Lung (tissue), 11 donors: ENCODE measurements at regions not wholly inside any gene's neighbourhood (a gene's known extent, or its start where the extent isn't known, plus 50 kb on each side); places are given as distances from the start of the nearest gene placed in this dataset.

ENCODE experiments used
- ATAC-seq: fragments of 200-7000 bp; cut with Tn5 transposase; one replicate; pipeline ENCODE4 v1.9.1; 2020; ENCODE audit warnings: moderate number of reproducible peaks; ENCODE audit not compliant: insufficient read depth, low FRiP score
- DNase-seq, 3 donors: peaks; one replicate each; pipeline ENCODE4 v3.0.0-alpha.2; 2013 to 2017
- H3K27ac ChIP-seq, 2 donors: one replicate each; pipeline ENCODE4 v1.5.1; 2013; ENCODE audit warnings: mild to moderate bottlenecking in 2 of 2, moderate library complexity in 2 of 2, control low read depth in 1 of 2, inconsistent platforms in 1 of 2, low read depth in 1 of 2, low read length in 1 of 2
- H3K27me3 ChIP-seq, 3 donors: one replicate each; pipeline ENCODE4 v1.5.1; 2013; ENCODE audit warnings: low read length in 2 of 3; ENCODE audit not compliant: control insufficient read depth in 3 of 3, insufficient read depth in 3 of 3
- H3K36me3 ChIP-seq, 4 donors: one replicate each; pipeline ENCODE4 v1.5.1; 2013; ENCODE audit warnings: low read length in 4 of 4, mild to moderate bottlenecking in 1 of 4, moderate library complexity in 1 of 4; ENCODE audit not compliant: control insufficient read depth in 4 of 4, insufficient read depth in 4 of 4
- H3K4me1 ChIP-seq, 5 donors: one replicate each; pipeline ENCODE4 v1.5.1; 2013; ENCODE audit warnings: low read length in 5 of 5, mild to moderate bottlenecking in 2 of 5, moderate library complexity in 1 of 5; ENCODE audit not compliant: control insufficient read depth in 5 of 5, insufficient read depth in 5 of 5
- H3K4me3 ChIP-seq: one replicate; pipeline ENCODE4 v1.5.1; 2013; ENCODE audit warnings: mild to moderate bottlenecking, control low read depth, moderate library complexity
- H3K9ac ChIP-seq, 2 donors: one replicate each; pipeline ENCODE4 v1.5.1; 2013; ENCODE audit warnings: low read length in 2 of 2, control low read depth in 1 of 2; ENCODE audit not compliant: insufficient read depth in 1 of 2
- H3K9me3 ChIP-seq, 4 donors: one replicate each; pipeline ENCODE4 v1.5.1; 2013; ENCODE audit warnings: low read length in 3 of 4, mild to moderate bottlenecking in 1 of 4, moderate library complexity in 1 of 4; ENCODE audit not compliant: control insufficient read depth in 4 of 4, insufficient read depth in 3 of 4
- WGBS, 2 donors: extraction: QIAGEN DNeasy Blood & Tissue Kit; methylation state at CpG; one replicate each; pipeline ENCODE4 v1.1.7; 2013; 5-methylcytosine and 5-hydroxymethylcytosine counted together
- TF ChIP-seq, protein P1 (sequence below): IDR thresholded peaks from 2 replicates; pipeline ENCODE4 v1.5.1; 2012; ENCODE audit warnings: mild to moderate bottlenecking; ENCODE audit errors: control extremely low read depth, extremely low read depth
- donor health status: control.
- donor health status: control.
- donor health status: Bipolar disorder and iron deficiency.
- donor health status: healthy.
- donor health status: DM: yes; HTN: yes; CAD: no.

DNA sequence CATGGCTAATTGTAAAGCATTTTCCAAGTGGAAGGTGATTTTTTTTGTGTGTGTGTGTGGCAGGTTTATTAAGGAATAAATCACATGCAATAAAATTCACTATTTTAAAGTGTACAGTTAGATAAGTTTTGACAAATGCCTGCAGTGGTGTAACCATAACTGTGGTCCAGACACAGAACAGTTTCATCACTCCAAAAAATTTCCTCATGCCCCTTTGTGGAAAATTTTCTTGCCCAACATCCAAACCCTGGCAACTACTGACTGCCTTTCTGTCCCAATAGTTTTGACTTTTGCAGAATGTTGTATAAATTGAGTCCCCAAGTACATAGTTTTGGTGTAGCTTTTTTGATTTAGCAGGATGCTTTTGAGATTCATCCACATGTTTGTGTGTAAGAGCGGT, 135.1 kb upstream of the KLHL25 start:
- 89 to 100% methylated on average over 1 of the region's 1 CpG for WGBS, 2 donors
- no peaks in the 10 kb centered on the region for H3K4me1 ChIP-seq
- TF ChIP-seq, protein P1, sequence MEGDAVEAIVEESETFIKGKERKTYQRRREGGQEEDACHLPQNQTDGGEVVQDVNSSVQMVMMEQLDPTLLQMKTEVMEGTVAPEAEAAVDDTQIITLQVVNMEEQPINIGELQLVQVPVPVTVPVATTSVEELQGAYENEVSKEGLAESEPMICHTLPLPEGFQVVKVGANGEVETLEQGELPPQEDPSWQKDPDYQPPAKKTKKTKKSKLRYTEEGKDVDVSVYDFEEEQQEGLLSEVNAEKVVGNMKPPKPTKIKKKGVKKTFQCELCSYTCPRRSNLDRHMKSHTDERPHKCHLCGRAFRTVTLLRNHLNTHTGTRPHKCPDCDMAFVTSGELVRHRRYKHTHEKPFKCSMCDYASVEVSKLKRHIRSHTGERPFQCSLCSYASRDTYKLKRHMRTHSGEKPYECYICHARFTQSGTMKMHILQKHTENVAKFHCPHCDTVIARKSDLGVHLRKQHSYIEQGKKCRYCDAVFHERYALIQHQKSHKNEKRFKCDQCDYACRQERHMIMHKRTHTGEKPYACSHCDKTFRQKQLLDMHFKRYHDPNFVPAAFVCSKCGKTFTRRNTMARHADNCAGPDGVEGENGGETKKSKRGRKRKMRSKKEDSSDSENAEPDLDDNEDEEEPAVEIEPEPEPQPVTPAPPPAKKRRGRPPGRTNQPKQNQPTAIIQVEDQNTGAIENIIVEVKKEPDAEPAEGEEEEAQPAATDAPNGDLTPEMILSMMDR = no peak
- no peaks in the 10 kb centered on the region for H3K36me3 ChIP-seq
- no peaks in the 10 kb centered on the region for H3K27me3 ChIP-seq
- DNase-seq = no peak
- no peak overlapping the region for H3K27ac ChIP-seq
- H3K9me3 ChIP-seq = no peaks in the 10 kb centered on the region
- H3K4me3 ChIP-seq = no peak overlapping the region
- ATAC-seq = no peak
- no peak overlapping the region for H3K9ac ChIP-seq

DNA sequence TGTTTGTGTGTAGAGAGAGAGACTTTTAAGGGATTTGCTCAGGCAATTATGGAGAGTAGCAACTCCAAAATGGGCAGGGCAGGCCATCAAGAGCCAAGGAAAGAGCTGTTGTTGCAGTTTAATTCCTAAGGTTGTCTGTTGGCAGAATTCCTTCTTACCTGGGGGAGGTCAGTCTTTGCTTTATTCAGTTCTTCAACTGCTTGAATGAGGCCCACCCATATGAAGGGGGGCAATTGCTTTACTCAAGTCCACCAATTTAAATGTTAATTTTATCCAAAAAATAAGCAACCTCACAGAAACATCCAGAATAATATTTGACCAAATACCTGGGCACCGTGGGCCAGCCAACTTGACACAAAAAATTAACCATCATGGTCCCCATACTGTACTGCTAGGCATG, 137.7 kb upstream of the KLHL25 start:
- TF ChIP-seq, protein P1 = no peak
- H3K4me1 ChIP-seq = no peaks in the 10 kb centered on the region
- H3K36me3 ChIP-seq = no peaks in the 10 kb centered on the region
- no peak overlapping the region for H3K27ac ChIP-seq
- 77 to 82% methylated on average over 1 of the region's 1 CpG for WGBS, 2 donors
- H3K27me3 ChIP-seq = no peaks in the 10 kb centered on the region
- no peaks in the 10 kb centered on the region for H3K9me3 ChIP-seq
- ATAC-seq (no peak), DNase-seq (no peak)
- H3K9ac ChIP-seq = no peak overlapping the region
- H3K4me3 ChIP-seq = no peak overlapping the region

DNA sequence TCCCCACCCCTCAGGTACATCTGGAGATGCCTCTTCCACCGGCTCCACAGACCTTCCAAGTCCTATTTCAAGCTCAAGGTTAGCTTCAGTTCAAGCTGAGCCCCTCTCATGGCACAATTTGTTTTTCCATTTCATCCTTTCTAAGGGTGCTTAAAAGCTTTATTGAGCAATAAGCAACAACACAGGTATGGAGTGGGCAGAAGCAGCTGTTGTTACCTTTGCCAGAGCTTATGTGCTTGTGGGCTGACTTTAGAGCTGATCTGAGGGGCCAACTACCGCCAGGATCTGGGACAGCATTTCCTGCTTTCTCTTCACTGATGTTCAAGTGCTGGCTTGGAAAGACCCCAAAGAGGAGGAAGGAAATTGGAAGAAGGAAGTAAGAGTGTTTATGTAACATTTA, 140.0 kb upstream of the KLHL25 start:
- no peaks in the 10 kb centered on the region for H3K4me1 ChIP-seq
- TF ChIP-seq, protein P1 = no peak
- DNase-seq (no peak), ATAC-seq (no peak)
- H3K9me3 ChIP-seq = no peaks in the 10 kb centered on the region
- H3K9ac ChIP-seq = no peak overlapping the region
- H3K36me3 ChIP-seq = no peaks in the 10 kb centered on the region
- H3K4me3 ChIP-seq = no peak overlapping the region
- no peaks in the 10 kb centered on the region for H3K27me3 ChIP-seq
- WGBS, 2 donors = 14 to 60% methylated on average over 2 of the region's 2 CpGs
- no peak overlapping the region for H3K27ac ChIP-seq

DNA sequence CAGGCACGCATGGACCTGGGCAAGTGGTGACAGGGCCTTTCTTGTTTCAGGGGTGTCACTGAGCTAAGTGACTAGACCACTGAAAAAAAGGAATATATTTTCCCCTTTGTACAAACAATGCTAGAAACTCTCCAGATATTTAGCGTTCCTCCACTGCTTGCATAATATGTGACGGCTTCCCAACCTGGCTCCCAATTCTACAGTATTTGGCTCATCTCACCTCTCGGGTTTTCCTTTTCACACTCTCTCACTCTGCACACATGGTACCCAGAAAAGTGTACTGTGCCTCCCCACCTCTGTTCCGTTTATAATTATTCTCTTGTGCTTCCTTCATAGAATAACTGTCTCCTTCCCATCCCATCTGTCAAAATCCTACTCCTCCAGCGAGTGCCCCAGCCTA, 140.5 kb upstream of the KLHL25 start:
- 68 to 84% methylated on average over 6 of the region's 6 CpGs for WGBS, 2 donors

More for the DNA sequence above, 140.5 kb upstream of the KLHL25 start:
- no peak overlapping the region for H3K4me3 ChIP-seq
- H3K36me3 ChIP-seq = no peaks in the 10 kb centered on the region
- no peaks in the 10 kb centered on the region for H3K9me3 ChIP-seq
- no peaks in the 10 kb centered on the region for H3K27me3 ChIP-seq
- TF ChIP-seq, protein P1 = no peak
- no peaks in the 10 kb centered on the region for H3K4me1 ChIP-seq
- H3K27ac ChIP-seq = no peak overlapping the region
- H3K9ac ChIP-seq = no peak overlapping the region
- no peak for ATAC-seq
- DNase-seq = no peak
